HCT116 (cell line): ENCODE measurements at regions not wholly inside any gene's neighbourhood (a gene's known extent, or its start where the extent isn't known, plus 50 kb on each side); places are given as distances from the start of the nearest gene placed in this dataset.
"Not testable (repeated sequence)": the region's sequence is repeated elsewhere in the genome, so short reads cannot be mapped to it uniquely, and the experiment has no call there.

Source experiments
- ATAC-seq: fragments of 200-7000 bp; cut with Tn5 transposase; 2 replicates; pipeline ENCODE4 v1.9.1; 2020; ENCODE audit warnings: mild to moderate bottlenecking, moderate library complexity
- BruUV-seq: library from RNA; stranded (reverse); fragments of 400-500 nt; replicated peaks from 2 replicates; lab custom pipeline; 2021; lab: Mats Ljungman, UMichigan
- CTCF ChIA-PET: fragments of 300-600 bp; sonication (Branson Sonifier 250); formaldehyde crosslinking; loops from one replicate; lab custom pipeline; 2021; ENCODE audit warnings: antibody characterized with exemption; lab: Charles Lee
- POLR2A ChIA-PET: fragments of 300-600, 350-600 bp; sonication (Branson Sonifier 250); formaldehyde crosslinking; loops from one replicate; lab custom pipeline; 2021; ENCODE audit warnings: antibody characterized with exemption; lab: Charles Lee
- RAD21 ChIA-PET, 2 experiments: fragments of 300-600 bp; sonication (Branson Sonifier 250); formaldehyde crosslinking; loops; one replicate each; lab custom pipeline; 2023; ENCODE audit warnings: low total read pairs in 2 of 2; ENCODE audit not compliant: uncharacterized antibody in 2 of 2, unreplicated experiment in 2 of 2, low non-redundant PET in 1 of 2; lab: Charles Lee
- DNase-seq: peaks from one replicate; pipeline ENCODE4 v3.0.0-alpha.2; 2010; ENCODE audit warnings: low read depth, low spot score
- H2AFZ ChIP-seq: fragments of 200-600 bp; shearing (Covaris generic), sonication (generic); 2 replicates; pipeline ENCODE4 v1.6.1; 2017; ENCODE audit warnings: low read depth, mixed run types, mixed read lengths, antibody characterized with exemption, low read length; ENCODE audit not compliant: poor library complexity, severe bottlenecking
- H3K27ac ChIP-seq: 2 replicates; pipeline ENCODE4 v1.5.1; 2012; ENCODE audit warnings: low read depth, low read length
- H3K27me3 ChIP-seq: fragments of 200-600 bp; sonication (generic); 2 replicates; pipeline ENCODE4 v1.6.1; 2016; ENCODE audit warnings: mixed run types, low read length, mixed read lengths; ENCODE audit not compliant: insufficient read depth
- H3K36me3 ChIP-seq, 2 experiments: fragments of 200-500 bp in 1 of 2; fragments of 200-600 bp in 1 of 2; sonication (Bioruptor generic) in 1 of 2; sonication (generic) in 1 of 2; 2 replicates each; pipeline versions ENCODE4 v1.5.1 to v1.6.1; 2014 to 2016; ENCODE audit warnings: low read length in 2 of 2, inconsistent platforms in 1 of 2, mixed read lengths in 1 of 2, mixed run types in 1 of 2; ENCODE audit not compliant: insufficient read depth in 2 of 2, control insufficient read depth in 1 of 2
- H3K4me1 ChIP-seq, 2 experiments: fragments of 200-600 bp in 1 of 2; sonication (generic) in 1 of 2; 2 replicates each; pipeline versions ENCODE4 v1.5.1 to v1.6.1; 2012 to 2017; ENCODE audit warnings: low read length in 2 of 2, inconsistent platforms in 1 of 2, mild to moderate bottlenecking in 1 of 2, mixed read lengths in 1 of 2, mixed run types in 1 of 2, moderate library complexity in 1 of 2; ENCODE audit not compliant: insufficient read depth in 2 of 2, control insufficient read depth in 1 of 2
- H3K4me2 ChIP-seq: fragments of 200-600 bp; sonication (generic); 2 replicates; pipeline ENCODE4 v1.6.1; 2017; ENCODE audit warnings: mixed run types, low read length, mixed read lengths
- H3K4me3 ChIP-seq, 2 experiments: fragments of 200-600 bp in 1 of 2; sonication (generic) in 1 of 2; replicated peaks in 1 of 2; 2 replicates each; pipeline ENCODE4 v1.5.1; 2011 to 2016; ENCODE audit warnings: low read length in 2 of 2, control low read depth in 1 of 2, low read depth in 1 of 2, mild to moderate bottlenecking in 1 of 2, mixed read lengths in 1 of 2, mixed run types in 1 of 2
- H3K79me2 ChIP-seq: fragments of 200-600 bp; sonication (generic); 2 replicates; pipeline ENCODE4 v1.6.1; 2017; ENCODE audit warnings: mild to moderate bottlenecking, mixed run types, low read length, moderate library complexity, mixed read lengths; ENCODE audit not compliant: insufficient read depth
- H3K9ac ChIP-seq: fragments of 200-600 bp; sonication (generic); 2 replicates; pipeline ENCODE4 v1.6.1; 2016; ENCODE audit warnings: low read length, mixed read lengths
- H3K9me2 ChIP-seq: fragments of 200-600 bp; sonication (generic), shearing (Covaris generic); 2 replicates; pipeline ENCODE4 v1.6.1; 2017; ENCODE audit warnings: mixed run types, mild to moderate bottlenecking, moderate library complexity; ENCODE audit not compliant: insufficient read depth
- H3K9me3 ChIP-seq, 2 experiments: fragments of 200-500 bp in 1 of 2; fragments of 200-600 bp in 1 of 2; sonication (Bioruptor generic) in 1 of 2; sonication (generic) in 1 of 2; 2 replicates each; pipeline ENCODE4 v1.6.1; 2014 to 2017; ENCODE audit warnings: low read length in 2 of 2, mixed read lengths in 2 of 2, inconsistent platforms in 1 of 2, low read depth in 1 of 2, mild to moderate bottlenecking in 1 of 2, mixed run types in 1 of 2, moderate library complexity in 1 of 2; ENCODE audit not compliant: control insufficient read depth in 1 of 2, insufficient read depth in 1 of 2
- H4K20me1 ChIP-seq: fragments of 200-600 bp; sonication (generic), shearing (Covaris generic); 2 replicates; pipeline ENCODE4 v1.6.1; 2017; ENCODE audit warnings: mixed run types, mild to moderate bottlenecking, moderate library complexity; ENCODE audit not compliant: insufficient read depth
- intact Hi-C: fragments of 100-400 bp; cut with micrococcal nuclease; formaldehyde crosslinking; loops from 2 replicates; pipeline ENCODE4 v1.10.0; 2022

DNA sequence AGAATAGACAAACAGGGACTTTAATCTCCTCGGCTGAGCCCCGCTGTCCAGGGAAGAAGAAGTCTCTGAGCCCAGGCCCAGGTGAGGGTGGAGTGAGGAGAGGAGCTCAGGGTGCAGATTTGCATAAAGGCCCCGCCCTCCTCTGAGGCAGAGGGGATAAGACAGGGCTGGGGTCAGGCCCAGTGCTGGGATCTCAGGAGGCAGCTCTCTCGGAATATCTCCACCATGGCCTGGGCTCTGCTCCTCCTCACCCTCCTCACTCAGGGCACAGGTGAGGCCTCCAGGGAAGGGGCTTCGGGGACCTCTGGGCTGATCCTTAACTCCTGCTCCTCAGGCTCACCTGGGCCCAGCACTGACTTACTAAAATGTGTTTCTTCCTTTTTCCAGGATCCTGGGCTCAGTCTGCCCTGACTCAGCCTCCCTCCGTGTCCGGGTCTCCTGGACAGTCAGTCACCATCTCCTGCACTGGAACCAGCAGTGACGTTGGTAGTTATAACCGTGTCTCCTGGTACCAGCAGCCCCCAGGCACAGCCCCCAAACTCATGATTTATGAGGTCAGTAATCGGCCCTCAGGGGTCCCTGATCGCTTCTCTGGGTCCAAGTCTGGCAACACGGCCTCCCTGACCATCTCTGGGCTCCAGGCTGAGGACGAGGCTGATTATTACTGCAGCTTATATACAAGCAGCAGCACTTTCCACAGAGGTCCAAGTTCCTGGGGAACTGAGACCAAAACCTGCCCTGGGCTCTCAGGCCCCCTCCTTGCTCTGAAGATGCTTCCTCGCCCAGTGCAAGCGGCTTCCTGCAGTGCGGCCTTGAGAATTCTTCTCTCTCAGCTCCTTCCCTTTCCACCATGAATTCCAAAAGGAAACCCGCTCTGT lies 90.2 kb downstream of the GGTLC2 start:
- CTCF ChIA-PET: interaction anchor here (1.5 kb wide), 1 partner anchor 11 kb away, joined by 5 read pairs; no protein-coding TSS in a partner anchor
- H3K4me1 ChIP-seq, BruUV-seq, intact Hi-C loops, H3K79me2 ChIP-seq, H2AFZ ChIP-seq, POLR2A ChIA-PET, H3K36me3 ChIP-seq, H4K20me1 ChIP-seq, H3K4me3 ChIP-seq, H3K4me2 ChIP-seq, H3K9ac ChIP-seq, RAD21 ChIA-PET, H3K9me2 ChIP-seq, DNase-seq, H3K27ac ChIP-seq, ATAC-seq, H3K9me3 ChIP-seq: not testable (repeated sequence)
- H3K27me3 ChIP-seq: peaks cover 28% of the 10 kb centered on the region

DNA sequence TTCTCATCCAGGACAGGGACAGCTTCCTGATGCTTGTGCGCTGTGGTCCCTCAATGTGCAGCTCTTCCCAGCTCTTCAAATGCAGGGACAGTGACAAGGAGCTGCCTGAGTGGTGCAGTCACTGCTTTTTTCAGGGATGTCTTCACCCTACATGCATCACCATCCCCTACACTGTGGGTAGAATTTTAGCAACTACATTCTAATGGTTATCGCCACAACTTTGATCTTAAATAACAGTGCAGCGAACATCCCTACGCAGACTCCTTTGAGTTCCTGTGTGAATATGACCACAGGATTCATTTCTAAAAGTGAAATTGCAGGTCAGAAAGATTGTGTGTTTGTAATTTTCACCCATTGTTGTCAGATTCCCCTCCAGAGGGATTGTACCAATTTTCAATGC lies 90.9 kb downstream of the GGTLC2 start:
- H3K79me2 ChIP-seq, H4K20me1 ChIP-seq, H3K36me3 ChIP-seq, DNase-seq, intact Hi-C loops, H3K9me2 ChIP-seq, POLR2A ChIA-PET, H3K4me1 ChIP-seq, H3K9ac ChIP-seq, H3K4me3 ChIP-seq, H3K4me2 ChIP-seq, H2AFZ ChIP-seq, H3K27ac ChIP-seq, H3K9me3 ChIP-seq, ATAC-seq, RAD21 ChIA-PET, BruUV-seq: not testable (repeated sequence)
- H3K27me3 ChIP-seq: peaks cover 32% of the 10 kb centered on the region
- CTCF ChIA-PET: interaction anchor here (1.5 kb wide), 1 partner anchor 11 kb away, joined by 5 read pairs; no protein-coding TSS in a partner anchor
